Activated CD4-positive, alpha-beta T cell treated with anti-CD3 and anti-CD28 coated beads for 48 hours (primary cell): ENCODE measurements at regions not wholly inside any gene's neighbourhood (a gene's known extent, or its start where the extent isn't known, plus 50 kb on each side); places are given as distances from the start of the nearest gene placed in this dataset.

Experiments
- DNase-seq: peaks from one replicate; pipeline ENCODE4 v3.0.0-alpha.2; 2020

DNA sequence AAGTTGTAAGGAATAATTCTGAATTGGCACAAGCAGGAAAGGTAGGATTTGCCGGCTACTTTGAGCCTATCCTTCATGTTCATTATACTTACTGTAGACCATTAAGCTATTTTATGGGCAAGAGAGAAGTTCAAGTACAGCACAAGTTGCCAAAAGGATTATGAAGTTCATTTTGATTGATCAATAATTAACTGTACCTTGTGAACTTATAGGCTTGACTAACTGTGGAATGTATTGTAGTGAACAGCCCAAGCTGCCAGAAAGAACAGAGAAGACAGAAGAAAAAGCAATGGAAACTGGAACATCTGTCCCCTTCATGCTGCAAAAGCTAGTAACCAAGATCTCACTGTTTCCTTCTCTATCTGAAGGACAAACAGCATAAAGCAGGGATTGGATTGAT lies 810.1 kb upstream of the ZEB2 start:
- no peak for DNase-seq

- DNase-seq = no peak
These were observed 805.6 kb upstream of the ZEB2 start for GRCh38 chr2:145325485-145325884.

- DNase-seq = no peak
These were observed 804.8 kb upstream of the ZEB2 start for GRCh38 chr2:145324748-145325147.

DNA sequence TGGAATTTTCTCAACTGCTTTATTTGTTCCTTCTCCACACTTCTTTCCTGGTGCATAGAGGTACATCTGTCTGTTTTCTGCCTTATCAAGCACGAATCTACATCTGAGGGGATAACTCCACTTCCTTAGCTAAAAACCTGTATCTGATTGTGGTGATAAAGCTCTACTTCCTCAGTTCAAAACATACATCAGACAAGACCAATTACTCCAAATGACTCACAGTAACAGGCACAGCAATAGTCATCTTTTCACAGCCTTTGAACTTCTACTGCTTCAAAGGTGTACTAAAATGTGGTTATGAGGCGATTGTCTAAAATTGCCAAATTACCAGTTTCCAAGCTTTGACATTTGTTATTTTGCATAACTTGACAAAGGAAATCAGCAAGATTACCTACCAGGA lies 803.6 kb upstream of the ZEB2 start:
- DNase-seq = no peak

DNA sequence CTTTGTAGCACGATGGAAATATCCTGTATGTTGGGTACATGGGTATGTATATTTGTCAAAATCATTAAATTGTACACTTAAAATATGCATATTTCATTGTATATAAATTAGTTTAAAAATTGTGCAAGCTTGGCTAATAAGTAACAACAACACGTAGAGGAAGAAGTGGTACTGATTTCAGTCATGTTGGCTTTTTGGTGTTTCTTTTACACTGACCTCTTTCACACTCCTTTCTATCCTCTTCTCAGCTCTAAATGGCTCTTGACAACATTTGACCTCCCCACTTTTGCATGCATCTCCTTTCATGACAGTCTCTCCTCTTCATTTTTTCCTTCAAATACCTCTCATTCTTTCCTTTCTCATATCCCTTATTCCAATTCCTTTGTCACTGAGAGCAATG lies 801.4 kb upstream of the ZEB2 start:
- DNase-seq = no peak

GRCh38 chr2:145316496-145316895 lies 796.6 kb upstream of the ZEB2 start:
- DNase-seq = no peak

DNA sequence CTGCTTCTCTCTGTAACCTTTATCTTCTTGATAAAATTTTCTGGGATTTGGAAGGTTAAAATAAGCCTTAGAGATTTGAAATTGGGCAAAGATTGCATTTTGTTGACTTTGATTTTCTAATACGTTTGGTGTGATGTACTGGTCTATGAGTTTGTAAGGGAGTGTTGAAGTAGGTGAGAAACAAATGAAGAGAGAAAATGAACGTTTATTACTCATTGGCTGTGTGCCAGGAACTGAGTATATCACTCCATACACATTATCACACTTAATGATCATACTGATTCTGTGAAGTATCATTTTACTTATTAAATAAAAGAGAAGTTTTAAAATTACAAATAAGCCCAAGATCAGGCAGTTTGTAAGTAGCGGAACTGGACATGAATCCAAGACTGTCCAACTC lies 795.1 kb upstream of the ZEB2 start:
- no peak for DNase-seq

GRCh38 chr2:145314119-145314633 lies 794.3 kb upstream of the ZEB2 start:
- no peak for DNase-seq

DNA sequence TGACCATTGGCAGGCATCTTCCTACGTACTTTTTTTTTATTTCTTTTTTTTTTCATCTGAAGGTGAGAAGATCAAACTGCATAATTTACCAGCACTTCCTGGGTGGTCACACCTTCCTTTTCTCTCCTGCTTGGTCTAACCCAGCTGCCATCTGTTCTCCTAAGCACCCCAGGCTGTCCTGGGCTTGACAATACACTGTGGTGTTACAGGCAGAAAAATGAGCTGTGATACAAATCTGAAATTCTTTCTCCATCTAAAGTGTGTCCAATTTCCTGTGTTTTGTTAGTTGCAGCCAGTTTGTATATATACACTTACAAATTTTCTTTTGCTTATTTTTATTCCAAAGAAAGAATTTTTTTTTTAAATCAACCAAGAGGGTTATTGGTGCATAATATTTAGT lies 786.0 kb upstream of the ZEB2 start:
- no peak for DNase-seq

DNA sequence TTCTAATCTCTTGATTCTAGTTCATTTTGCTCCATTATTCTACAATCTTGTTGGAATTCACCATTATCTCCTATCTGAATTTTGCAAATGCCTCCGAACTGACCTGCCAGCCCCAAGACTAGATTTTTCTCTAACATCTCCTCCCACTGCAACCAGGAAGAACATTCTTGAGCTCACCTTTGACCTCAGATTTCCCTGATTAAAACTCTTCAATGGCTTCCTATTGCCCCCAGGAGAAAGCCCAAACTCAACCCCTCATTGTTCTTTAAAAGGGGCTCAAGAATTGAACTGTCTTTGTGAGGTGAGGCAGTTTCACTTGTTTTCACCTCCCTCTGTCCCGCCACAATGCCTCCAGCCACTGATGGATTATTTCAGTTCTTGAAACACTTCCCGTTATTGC lies 784.6 kb upstream of the ZEB2 start:
- no peak for DNase-seq

- no peak for DNase-seq
These were observed 783.6 kb upstream of the ZEB2 start for GRCh38 chr2:145303536-145303935.

- DNase-seq = no peak
These were observed 783.0 kb upstream of the ZEB2 start for GRCh38 chr2:145302886-145303285.

DNA sequence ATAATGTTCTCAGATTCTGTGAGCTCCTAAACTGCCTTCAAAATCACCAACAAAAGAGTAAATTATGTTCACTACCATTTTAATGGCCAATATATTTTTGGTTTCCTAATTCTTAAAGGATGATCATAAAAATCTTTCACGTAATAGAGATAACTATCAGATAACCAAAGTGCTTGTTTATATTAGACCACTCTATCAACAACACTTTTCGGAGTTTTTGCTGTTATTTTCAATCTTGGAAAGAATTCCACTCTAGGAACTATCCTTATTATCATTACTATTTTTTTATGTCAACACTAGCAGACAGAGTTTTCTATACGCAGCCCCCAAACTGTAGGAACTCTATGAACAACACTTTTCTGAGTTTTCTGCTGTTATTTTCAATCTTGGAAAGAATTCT lies 782.5 kb upstream of the ZEB2 start:
- no peak for DNase-seq

- DNase-seq = no peak
These were observed 779.4 kb upstream of the ZEB2 start for GRCh38 chr2:145299368-145299767.

- no peak for DNase-seq
These were observed 772.2 kb upstream of the ZEB2 start for GRCh38 chr2:145292166-145292565.

DNA sequence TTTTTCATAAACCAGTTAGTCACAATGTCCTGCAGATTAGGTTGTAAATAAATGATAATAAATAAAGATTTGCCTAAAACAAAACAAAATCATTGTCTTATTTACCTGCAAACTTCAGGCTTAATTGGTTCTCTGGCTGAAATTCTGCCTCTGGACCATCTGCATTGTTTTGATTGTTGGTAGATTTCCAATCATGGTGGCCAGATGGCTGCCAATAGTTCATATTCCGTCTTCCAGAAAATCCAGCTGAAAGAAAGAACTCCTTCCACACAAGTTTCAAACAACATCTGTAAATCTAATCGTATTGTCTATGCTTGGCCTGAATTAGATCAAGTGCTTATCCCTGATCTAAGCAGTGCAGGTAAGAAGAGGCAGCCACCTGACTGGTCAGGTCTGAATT lies 771.1 kb upstream of the ZEB2 start:
- DNase-seq = no peak

DNA sequence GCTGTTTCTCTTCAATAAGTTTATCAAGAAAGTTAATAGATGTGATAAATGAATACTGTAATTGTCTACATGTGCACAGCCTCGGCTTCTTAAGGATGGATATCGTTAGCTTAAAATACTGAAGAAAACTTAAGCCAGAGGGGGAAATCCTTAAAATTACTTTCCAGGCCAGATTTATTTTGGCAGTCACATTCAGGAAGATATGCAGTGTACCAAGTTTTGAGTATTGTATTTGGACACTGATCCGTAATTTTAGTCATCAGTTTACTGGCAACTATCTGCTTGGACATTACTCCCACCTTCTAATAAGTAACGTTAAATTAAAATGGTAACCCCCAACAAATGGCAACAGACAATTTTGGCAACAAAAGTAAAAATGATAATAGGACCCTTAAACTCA lies 770.0 kb upstream of the ZEB2 start:
- no peak for DNase-seq

DNA sequence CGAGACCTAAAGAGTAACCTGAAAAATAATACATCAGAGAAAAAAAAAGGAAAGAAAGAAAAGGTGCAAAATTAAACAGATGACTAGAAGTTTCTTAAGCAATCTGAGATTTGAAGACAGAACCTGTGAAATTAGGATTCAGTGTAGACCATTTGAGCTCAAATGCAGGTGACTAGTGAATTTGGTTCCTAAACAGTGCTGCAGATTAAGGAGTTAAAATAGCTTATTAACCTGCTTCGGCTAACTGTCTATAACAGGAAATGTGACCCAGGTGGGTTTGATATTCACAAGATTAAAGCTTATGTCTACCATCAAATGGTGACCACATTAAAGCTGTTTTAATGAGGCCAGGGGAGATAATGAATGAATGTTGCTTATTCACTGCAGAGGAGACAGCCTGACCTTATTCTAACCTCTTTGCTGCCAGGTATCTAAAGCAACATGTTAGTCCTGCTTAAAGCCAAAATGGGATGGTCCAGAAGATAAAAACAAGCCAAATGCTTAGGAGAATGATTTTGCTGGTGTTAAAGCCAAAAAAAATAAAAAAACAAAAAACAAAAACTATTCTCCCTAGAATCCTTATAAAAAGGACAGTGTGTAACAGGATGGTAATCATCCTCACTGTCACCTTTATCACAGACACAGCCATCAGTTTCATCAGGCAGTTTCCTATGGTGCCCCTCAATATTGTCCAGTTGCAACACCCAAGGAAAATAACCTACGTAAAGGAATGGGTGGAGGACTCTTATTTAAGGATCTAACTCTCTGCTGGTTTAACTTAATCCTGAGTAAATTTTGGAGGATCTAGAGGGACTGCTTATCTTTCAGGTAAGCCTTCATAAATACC lies 769.0 kb upstream of the ZEB2 start:
- no peak for DNase-seq

- DNase-seq = no peak
These were observed 767.8 kb upstream of the ZEB2 start for GRCh38 chr2:145287736-145288135.

DNA sequence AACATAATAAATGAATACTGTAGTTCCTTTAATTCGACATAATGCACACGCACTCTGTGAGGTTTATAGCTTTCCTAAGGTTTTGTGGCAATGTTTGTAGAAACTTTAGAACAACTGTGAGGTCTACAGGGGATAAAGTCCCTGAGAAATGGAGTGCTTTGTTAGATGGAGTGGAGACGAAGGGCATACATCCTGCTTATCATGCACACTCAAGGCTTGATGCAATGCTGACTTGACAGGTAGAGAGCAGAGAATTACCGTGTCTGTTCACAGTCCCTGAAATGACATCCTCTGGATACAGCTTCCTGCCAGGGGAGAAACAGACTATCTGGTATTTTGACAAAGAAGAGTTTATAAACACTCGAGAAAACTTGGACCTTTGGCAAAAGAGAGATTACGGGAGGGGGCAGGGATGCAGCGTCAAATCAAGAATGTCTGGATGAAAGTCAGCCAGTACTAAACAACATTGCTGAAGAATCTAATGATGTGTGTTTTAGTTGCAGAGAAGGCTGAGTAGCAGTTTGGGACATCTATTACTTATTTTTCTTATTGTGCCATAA lies 766.9 kb upstream of the ZEB2 start:
- DNase-seq = no peak

DNA sequence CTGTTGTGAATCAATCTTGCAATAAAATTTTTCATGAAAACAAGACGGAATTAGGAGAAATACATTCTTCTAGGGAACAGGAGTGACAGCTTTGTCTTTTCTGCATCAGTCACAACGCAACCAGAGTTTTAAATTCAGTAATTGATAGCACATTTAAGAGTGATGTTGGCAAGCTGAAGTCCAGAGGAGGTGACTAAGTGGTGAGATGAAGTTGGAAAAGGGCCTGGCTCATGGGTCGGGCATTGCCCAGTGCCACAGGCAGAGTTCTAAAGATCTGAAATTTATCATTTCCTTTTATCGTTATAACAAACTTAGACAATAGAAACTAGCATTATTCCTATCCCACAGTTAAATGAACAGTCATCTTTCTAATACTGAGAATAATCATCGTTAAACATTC lies 764.6 kb upstream of the ZEB2 start:
- DNase-seq = no peak

DNA sequence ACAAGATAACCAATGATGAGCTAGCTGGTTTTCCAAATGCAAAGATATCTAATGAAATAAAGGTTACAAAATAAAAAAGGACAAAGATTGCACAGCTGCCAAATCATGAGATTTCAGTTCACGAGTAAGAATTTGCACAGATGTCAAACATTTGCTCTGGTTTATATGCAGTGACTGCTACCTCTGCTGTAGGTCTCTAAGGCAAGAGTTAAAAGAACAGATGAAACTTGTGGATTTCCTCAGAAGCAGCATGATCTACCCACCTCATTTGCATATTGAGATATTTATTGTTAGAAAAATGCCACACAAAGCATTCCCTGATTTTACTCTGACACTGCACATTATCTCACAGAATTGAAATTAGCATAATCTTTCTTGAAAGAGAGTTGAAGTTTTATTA lies 763.2 kb upstream of the ZEB2 start:
- DNase-seq = no peak

DNA sequence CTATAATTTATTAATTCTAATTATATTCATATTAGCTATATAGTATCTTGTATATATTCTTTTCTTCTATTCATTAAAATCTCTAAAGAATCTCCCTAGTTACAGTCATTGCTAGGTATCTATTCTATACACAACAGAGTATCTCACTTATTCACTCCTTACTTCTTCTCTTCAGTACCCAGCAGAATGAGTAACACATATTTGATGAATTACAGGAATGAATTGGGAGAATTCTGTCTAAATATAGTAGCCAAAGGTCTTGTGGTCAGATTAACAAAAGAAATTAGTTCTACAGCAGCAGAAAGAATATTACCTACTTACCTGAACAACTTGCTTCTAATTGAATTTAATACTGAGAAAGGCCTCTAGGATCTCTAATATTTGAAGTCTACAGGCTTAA lies 758.0 kb upstream of the ZEB2 start:
- no peak for DNase-seq

DNA sequence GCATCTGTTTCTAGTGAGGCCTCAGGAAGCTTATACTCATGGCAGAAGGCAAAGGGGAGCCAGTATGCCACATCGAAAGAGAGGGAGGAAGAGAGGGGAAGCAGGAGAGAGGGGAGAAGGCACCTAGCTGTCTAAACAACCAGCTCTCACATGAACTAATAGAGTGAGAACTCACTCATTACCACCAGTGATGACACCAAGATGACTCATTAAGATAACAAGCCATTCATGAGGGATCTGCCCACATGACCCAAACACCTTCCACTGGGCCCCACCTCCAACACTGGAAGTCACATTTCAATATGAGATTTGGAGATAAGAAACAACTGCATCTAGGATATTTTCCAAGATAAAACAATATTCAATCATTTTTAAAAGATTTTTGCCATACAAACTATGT lies 753.9 kb upstream of the ZEB2 start:
- no peak for DNase-seq

- no peak for DNase-seq
These were observed 749.0 kb upstream of the ZEB2 start for GRCh38 chr2:145268931-145269330.
